Stomach (tissue), 4 donors: ENCODE measurements at regions not wholly inside any gene's neighbourhood (a gene's known extent, or its start where the extent isn't known, plus 50 kb on each side); places are given as distances from the start of the nearest gene placed in this dataset.

Experiments used
- EP300 ChIP-seq: sonication (generic); formaldehyde crosslinking; IDR thresholded peaks from one replicate; pipeline ENCODE4 v1.6.1; 2017; ENCODE audit warnings: antibody characterized with exemption
- TF ChIP-seq, protein P1 (sequence below), 7 experiments: fragments of 450-650 bp in 4 of 7; fragments of 200-600 bp in 3 of 7; sonication (generic) in 3 of 7; IDR thresholded peaks; one replicate each; pipeline ENCODE4 v1.5.1; 2016 to 2019; ENCODE audit warnings: antibody characterized with exemption in 7 of 7, control low read depth in 2 of 7, mild to moderate bottlenecking in 1 of 7

DNA sequence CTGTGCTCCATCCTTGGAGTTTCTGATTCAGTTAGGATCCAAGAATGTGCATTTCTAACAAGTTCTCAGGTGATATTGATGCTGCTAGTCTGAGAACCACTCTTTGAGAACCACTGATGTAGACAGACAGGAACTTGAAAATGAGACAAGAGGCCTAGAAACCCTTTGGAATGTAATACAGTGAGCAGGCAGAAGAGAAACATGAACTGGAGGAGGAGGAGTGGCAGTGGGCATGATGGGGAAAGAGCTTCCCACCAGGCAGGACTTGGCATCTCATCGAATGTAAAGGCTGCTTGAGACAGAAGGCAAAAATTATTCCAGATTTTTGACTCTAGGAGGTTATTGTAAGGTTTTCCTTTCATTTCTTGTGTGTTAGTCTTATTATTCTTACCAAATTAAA lies 295.8 kb upstream of the SGCD start:
- TF ChIP-seq, protein P1, sequence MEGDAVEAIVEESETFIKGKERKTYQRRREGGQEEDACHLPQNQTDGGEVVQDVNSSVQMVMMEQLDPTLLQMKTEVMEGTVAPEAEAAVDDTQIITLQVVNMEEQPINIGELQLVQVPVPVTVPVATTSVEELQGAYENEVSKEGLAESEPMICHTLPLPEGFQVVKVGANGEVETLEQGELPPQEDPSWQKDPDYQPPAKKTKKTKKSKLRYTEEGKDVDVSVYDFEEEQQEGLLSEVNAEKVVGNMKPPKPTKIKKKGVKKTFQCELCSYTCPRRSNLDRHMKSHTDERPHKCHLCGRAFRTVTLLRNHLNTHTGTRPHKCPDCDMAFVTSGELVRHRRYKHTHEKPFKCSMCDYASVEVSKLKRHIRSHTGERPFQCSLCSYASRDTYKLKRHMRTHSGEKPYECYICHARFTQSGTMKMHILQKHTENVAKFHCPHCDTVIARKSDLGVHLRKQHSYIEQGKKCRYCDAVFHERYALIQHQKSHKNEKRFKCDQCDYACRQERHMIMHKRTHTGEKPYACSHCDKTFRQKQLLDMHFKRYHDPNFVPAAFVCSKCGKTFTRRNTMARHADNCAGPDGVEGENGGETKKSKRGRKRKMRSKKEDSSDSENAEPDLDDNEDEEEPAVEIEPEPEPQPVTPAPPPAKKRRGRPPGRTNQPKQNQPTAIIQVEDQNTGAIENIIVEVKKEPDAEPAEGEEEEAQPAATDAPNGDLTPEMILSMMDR (IDR thresholded peaks at IDR 0.05), result no peak
- TF ChIP-seq EP300, result no peak
